NCI-H446 treated with DMSO at 0.1 percent for 48 hours (cell line): ENCODE measurements at regions not wholly inside any gene's neighbourhood (a gene's known extent, or its start where the extent isn't known, plus 50 kb on each side); places are given as distances from the start of the nearest gene placed in this dataset.
A peak's percentile ranks its signal among the peaks of the same experiment; 100 is the strongest.
"Not testable (repeated sequence)": the region's sequence is repeated elsewhere in the genome, so short reads cannot be mapped to it uniquely, and the experiment has no call there.

ENCODE experiments used
- DNase-seq: peaks from one replicate; lab custom pipeline; 2025; lab: John Stamatoyannopoulos, UW

- no peak for DNase-seq
These were observed 569.7 kb downstream of the RIT2 start for GRCh38 chr18:42545825-42546224.

GRCh38 chr18:42548493-42548892 is 567.0 kb downstream of the RIT2 start:
- no peak for DNase-seq

- no peak for DNase-seq
These were observed 565.9 kb downstream of the RIT2 start for GRCh38 chr18:42549596-42549995.

GRCh38 chr18:42552559-42552958 is 562.9 kb downstream of the RIT2 start:
- not testable (repeated sequence) for DNase-seq

GRCh38 chr18:42559069-42559690 is 556.3 kb downstream of the RIT2 start:
- DNase-seq, result no peak

- DNase-seq, result no peak
These were observed 554.0 kb downstream of the RIT2 start for GRCh38 chr18:42561521-42561920.

GRCh38 chr18:42563995-42564394 is 551.5 kb downstream of the RIT2 start:
- no peak for DNase-seq

GRCh38 chr18:42564761-42565160 is 550.7 kb downstream of the RIT2 start:
- DNase-seq, result no peak

GRCh38 chr18:42568773-42569172 is 546.7 kb downstream of the RIT2 start:
- DNase-seq, result no peak

GRCh38 chr18:42574871-42575270 is 540.6 kb downstream of the RIT2 start:
- DNase-seq, result peak; percentile 97

- DNase-seq, result peak; percentile 93
These were observed 539.4 kb downstream of the RIT2 start for GRCh38 chr18:42576124-42576523.

- peak; percentile 78 for DNase-seq
These were observed 536.7 kb downstream of the RIT2 start for GRCh38 chr18:42578792-42579191.

- DNase-seq, result no peak
These were observed 533.2 kb downstream of the RIT2 start for GRCh38 chr18:42582266-42582665.

- DNase-seq, result no peak
These were observed 532.2 kb downstream of the RIT2 start for GRCh38 chr18:42583283-42583731.

GRCh38 chr18:42586601-42587000 is 528.9 kb downstream of the RIT2 start:
- no peak for DNase-seq

- no peak for DNase-seq
These were observed 526.7 kb downstream of the RIT2 start for GRCh38 chr18:42588786-42589185.

GRCh38 chr18:42604820-42605219 is 510.7 kb downstream of the RIT2 start:
- DNase-seq, result no peak

GRCh38 chr18:42606886-42607495 is 508.5 kb downstream of the RIT2 start:
- peak; percentile 30 for DNase-seq

- no peak for DNase-seq
These were observed 504.4 kb downstream of the RIT2 start for GRCh38 chr18:42611134-42611533.

GRCh38 chr18:42614619-42615293 is 500.7 kb downstream of the RIT2 start:
- DNase-seq, result peak; percentile 48

- peak; percentile 92 for DNase-seq
These were observed 498.3 kb downstream of the RIT2 start for GRCh38 chr18:42617221-42617620.

GRCh38 chr18:42619771-42620170 is 495.7 kb downstream of the RIT2 start:
- DNase-seq, result no peak

GRCh38 chr18:42620657-42621056 is 494.8 kb downstream of the RIT2 start:
- DNase-seq, result no peak
